ENCODE measurements at regions not wholly inside any gene's neighbourhood (a gene's known extent, or its start where the extent isn't known, plus 50 kb on each side); places are given as distances from the start of the nearest gene placed in this dataset.
"Not testable (repeated sequence)": the region's sequence is repeated elsewhere in the genome, so short reads cannot be mapped to it uniquely, and the experiment has no call there.

DNA sequence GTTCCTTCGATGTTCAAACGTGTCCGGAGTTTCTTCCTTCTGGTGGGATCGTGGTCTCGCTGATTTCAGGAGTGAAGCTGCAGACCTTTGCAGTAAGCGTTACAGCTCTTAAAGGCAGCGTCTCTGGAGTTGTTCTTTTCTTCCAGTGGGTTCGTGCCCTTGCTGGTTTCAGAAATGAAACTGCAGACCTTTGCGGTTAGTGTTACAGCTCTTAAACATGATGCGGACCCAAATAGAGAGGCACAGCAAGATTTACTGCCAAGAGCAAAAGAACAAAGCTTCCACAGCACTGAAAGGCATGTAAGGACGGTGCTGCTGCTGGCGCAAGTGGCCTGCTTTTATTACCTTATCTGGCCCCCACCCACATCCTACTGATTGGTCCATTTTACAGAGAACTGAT, 931.4 kb downstream of the IPMK start:
- no peak for DNase-seq (ENCODE audit: low spot score)
- ATAC-seq: no peak
- intact Hi-C loops (cut with DNase I): no loop called here

DNA sequence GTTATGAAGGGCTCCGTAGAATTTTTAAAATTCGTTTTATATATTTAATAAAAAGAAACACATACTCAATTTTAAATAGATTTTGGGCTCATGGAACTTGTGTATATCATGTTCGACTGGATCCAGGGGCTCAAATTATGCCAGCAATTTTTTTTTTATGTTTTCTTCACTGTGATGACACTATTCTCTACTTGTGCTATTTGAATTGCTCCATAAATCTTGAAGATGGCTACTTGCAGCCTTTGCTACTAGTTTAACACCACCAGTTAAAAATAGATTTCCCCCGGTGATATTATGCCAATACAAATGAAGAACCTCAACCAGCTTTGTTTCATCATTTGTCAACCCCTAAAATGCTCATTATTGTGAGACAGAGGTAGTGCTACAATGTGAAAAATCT, 933.2 kb downstream of the IPMK start:
- DNase-seq (ENCODE audit: low spot score) (no peak), ATAC-seq (no peak)
- intact Hi-C loops (cut with DNase I): no loop called here

DNA sequence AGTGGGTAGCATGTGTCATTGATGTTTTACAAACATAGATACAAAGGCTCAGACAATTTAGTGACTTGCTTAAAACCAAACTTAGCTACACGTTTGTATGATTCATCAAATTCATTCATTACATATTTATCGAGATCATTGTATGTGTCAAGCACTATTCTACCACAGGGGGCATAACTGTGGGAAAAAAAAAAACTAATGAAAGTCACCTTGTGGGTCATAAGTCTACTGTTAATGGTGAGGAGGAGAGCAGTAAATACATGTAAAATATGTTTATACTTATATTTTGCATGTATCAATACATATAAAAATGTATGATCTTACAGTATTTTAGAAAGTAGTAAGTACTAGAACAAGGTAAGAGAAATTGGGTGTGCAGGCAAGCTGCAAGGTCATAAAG, 933.8 kb downstream of the IPMK start:
- ATAC-seq: no peak
- intact Hi-C loops (cut with DNase I): no loop called here
- DNase-seq (ENCODE audit: low spot score): no peak

DNA sequence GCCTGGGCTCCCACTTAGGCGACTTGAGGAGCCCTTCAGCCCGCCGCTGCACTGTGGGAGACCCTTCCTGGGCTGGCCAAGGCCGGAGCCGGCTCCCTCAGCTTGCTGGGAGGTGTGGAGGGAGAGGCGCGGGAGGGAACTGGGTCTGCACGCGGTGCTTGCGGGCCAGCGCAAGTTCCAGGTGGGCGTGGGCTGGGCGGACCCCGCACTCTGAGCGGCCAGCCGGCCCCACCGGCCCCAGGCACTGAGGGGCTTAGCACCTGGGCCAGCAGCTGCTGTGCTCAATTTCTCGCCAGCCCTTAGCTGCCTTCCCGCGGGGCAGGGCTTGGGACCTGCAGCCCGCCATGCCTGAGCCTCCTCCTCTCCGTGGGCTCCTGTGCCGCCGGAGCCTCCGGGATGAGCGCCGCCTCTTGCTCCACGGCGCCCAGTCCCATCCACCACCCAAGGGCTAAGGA, 946.3 kb downstream of the IPMK start:
- intact Hi-C loops (cut with DNase I); ATAC-seq; DNase-seq (ENCODE audit: low spot score): not testable (repeated sequence)

DNA sequence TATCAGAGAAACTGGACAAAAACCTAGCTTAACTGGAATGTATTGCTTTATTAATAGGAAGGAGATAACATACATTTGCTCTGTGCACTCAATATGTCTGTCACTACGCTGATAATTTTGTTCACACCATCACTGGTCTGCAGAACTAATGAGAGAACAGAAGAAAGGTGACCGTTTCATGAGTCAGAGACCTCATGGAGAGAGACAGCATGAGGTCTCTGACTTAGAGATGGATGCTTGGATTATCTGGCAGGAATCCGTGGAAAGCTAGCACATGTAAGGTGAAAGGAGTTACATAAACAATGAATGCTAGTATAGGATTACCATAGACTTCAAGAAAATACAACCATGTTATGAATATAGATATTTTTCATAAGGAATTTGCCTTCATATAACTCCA, 947.3 kb downstream of the IPMK start:
- no peak for ATAC-seq

DNA sequence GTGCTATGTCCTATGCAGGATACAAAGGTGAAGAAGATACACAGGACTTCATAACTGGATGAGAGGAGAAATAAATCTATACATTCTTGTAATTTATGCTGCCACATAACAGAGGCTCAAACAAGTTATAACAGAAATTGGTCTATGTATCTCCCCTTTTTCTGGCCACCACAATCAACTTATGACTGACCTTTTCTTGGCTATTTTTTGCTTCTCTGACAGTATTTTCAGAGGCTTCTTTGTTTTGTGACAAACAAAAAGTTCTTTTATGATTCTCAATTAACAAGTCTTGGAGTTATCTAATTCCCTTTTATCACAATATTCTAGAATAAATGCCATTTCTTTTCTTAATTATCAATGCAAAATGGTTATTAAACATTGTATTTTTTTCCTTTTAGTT, 953.0 kb upstream of the ZWINT start:
- intact Hi-C loops (cut with DNase I): no loop called here
- ATAC-seq: no peak

More for the DNA sequence above, 947.3 kb downstream of the IPMK start:
- intact Hi-C loops (cut with DNase I): no loop called here
- DNase-seq (ENCODE audit: low spot score): no peak

DNA sequence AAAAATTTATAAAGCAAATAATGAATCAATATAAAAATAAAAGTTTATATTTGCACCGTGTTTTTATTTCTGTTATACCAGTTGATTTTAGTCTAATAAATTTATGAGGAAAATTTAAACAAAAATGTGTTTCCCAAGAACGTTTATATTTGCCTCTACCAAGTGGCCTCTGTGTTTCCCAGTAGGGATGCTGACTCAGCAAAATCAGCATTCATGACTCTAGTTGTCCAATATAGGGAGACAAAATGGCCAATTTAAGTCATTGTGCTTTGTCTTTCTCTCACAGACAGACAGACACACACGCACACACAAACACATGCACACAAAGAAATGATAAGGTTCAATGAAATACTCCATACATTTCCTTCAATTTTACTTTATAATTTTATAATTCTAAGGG, 942.5 kb upstream of the ZWINT start:
- intact Hi-C loops (cut with DNase I): no loop called here
- DNase-seq (ENCODE audit: low spot score) (no peak), ATAC-seq (no peak)

More for the DNA sequence above, 953.0 kb upstream of the ZWINT start:
- no peak for DNase-seq (ENCODE audit: low spot score)

DNA sequence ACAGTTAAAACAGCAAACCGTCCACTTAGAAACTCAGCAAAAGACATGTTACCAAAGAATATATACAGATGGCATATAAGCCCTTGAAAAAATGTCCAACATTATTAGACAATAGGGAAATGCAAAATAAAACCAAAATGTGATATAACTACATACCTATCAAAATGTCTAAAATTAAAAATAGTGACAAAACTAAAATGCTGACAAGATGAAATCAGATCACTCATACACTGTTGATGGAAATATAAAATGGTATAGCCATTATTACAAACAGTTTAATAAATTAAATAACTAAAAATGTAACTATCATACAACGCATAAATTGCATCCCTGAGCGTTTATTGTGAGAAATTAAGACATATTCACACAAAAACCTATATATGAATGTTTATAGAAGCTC, 939.7 kb upstream of the ZWINT start:
- ATAC-seq (no peak), DNase-seq (ENCODE audit: low spot score) (no peak)
- intact Hi-C loops (cut with DNase I): no loop called here

DNA sequence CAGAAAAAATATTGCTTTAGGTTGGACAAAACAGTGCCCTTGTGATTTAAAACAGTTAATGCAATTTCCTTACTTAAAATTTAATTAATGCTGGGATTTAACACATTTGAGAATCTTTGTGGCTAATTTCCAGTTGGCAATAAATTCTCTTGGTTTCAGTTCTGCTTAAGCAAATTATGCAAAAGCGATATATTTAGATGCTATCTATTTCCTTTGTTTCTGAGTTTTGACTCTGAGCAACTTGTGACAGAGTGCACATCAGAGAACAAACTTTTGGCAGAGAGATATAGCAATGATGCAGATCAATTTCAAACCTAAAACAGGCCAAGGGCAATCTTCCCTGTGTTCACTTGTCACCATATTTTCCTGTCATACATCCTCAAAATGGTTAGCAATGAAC, 933.6 kb upstream of the ZWINT start:
- intact Hi-C loops (cut with DNase I): no loop called here
- DNase-seq (ENCODE audit: low spot score): no peak
- ATAC-seq: no peak

DNA sequence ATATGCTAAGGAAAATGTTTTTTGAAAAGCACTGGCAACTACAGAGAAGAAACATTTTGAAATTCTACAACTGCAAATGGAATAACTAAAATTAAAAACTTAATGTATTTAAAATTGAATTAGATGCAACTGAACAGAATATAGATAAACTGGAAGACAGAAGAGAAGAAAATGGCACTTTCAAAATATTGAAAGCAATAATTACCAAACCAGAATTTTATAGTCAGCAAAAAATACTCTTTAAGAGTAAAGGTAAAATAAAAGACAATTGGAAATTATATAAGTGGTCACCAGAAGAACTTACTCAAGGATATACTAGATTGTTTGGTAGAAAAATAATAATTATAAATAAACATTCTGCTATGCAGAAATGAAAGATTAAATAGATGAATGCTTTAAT, 927.7 kb upstream of the ZWINT start:
- intact Hi-C loops (cut with DNase I): no loop called here
- no peak for ATAC-seq
- no peak for DNase-seq (ENCODE audit: low spot score)

DNA sequence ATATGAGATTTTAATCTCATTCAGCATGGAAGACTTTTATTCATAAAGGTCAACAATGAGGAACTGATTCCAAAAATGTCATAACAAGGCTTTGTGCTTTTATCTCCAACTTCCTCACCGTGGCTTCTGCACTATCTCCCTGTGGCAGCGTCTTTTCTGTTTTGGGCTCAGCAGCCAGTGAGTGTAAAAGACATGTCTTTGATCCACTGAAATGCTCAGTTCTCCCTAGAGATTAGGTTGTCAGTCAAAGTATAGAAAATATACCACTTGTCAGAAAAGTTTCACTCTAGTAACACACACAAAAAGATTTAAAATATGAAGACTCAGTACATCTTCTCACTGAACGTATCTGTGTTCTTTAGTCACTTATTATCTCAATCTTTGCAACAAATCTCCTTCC, 901.8 kb upstream of the ZWINT start:
- intact Hi-C loops (cut with DNase I): no loop called here
- DNase-seq (ENCODE audit: low spot score) (no peak), ATAC-seq (no peak)

DNA sequence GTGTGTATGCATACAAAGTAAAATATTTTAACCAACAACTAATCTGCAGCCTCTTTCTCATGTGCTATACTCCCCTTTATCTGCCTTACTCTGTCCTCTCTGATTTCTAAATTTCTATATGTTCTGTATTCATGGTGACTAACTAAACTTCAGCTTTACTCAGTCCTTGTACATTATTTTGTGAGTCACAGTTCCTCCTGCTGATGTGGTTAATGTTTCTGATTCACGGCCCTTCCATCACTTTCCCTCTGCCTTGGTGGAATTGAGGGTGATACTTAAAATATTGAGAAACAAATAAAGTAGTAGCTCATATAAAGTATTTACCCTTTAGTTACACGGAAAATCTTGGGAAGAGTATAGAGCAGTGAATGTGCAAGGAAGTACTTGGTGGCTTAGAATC, 899.1 kb upstream of the ZWINT start:
- intact Hi-C loops (cut with DNase I): no loop called here
- no peak for ATAC-seq

DNA sequence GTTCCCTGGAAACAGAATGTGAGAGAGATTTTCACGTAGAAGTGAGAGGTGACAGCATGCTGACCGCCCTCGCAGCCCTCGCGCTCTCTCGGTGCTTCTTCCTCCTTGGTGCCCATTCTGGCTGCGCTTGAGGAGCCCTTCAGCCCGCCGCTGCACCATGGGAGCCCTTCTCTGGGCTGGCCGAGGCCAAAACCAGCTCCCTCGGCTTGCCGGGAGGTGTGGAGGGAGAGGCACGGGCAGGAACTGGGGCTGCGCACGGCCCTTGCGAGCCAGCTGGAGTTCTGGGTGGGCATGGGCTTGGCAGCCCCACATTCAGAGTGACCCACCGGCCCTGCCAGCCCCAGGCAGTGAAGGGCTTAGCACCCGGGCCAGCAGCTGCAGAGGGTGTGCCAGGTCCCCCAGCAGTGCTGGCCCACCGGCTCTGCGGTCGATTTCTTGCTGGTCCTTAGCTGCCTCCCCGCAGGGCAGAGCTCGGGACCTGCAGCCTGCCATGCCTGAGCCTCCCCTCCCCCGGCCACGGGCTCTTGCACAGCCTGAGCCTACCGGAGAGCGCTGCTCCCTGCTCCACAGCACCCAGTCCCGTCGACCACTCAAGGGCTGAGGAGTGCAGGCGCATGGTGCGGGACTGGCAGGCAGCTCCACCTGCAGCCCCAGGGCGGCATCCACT, 888.7 kb upstream of the ZWINT start:
- DNase-seq (ENCODE audit: low spot score) (no peak), ATAC-seq (no peak)
- intact Hi-C loops (cut with DNase I): no loop called here

More for the DNA sequence above, 899.1 kb upstream of the ZWINT start:
- DNase-seq (ENCODE audit: low spot score): no peak

DNA sequence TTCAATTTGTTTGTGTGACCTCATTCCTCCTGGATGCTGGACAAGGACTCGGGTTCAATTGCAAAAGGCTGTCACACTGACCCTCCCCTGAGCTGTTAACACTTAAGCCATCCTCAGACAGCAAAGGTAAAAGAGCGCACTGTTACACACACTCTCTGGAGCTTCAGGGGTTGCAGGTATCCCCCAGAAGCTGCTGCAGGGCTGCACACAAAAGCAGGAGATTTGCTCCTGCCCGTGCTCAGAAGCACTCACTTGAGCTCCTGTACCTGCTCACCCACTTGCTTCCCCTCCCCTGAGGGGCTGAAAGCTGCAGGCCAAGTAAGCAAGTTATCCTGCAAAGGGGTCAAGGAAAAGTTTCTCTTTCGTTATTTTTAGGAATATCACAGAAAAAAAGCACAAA, 886.2 kb upstream of the ZWINT start:
- no peak for DNase-seq (ENCODE audit: low spot score)
- intact Hi-C loops (cut with DNase I): no loop called here
- ATAC-seq: no peak

DNA sequence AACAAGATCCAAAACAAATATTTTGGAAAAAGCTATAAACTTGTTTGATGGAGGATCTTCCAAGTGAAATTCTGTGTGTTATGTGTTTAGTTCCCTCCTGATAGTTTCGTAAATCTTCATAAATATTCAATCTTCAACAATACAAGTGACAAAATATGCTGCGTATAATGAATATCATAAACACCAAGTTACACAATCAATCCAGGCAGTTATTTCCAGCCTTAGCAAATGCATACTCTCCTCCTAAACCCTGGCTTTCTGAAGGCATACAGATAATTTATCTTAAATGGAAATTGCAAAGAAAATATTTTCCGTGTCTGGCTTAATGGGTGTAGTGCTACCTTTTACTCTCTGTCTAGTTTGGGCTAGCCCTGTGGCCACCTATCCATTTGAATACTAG, 864.9 kb upstream of the ZWINT start:
- no peak for ATAC-seq
- DNase-seq (ENCODE audit: low spot score): no peak
- intact Hi-C loops (cut with DNase I): no loop called here

DNA sequence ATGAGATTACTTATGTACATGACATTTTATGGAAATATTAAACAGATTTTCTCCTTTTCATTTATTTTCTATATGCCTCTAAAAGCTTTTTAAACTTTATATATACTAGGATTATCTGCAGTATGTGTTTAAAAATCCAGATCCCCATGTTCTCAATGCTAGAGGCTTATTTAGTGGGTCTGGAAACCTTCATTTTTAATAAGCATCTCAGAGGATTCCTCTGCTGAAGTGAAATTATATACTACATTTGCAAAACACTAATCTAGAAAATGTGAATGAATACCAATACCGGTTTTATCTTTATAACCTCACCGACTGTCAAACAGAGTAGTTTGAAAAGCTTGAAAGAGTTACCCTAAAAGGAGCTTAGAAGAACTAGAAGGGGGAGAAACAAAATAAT, 863.8 kb upstream of the ZWINT start:
- ATAC-seq: no peak
- DNase-seq (ENCODE audit: low spot score): no peak
- intact Hi-C loops (cut with DNase I): no loop called here

DNA sequence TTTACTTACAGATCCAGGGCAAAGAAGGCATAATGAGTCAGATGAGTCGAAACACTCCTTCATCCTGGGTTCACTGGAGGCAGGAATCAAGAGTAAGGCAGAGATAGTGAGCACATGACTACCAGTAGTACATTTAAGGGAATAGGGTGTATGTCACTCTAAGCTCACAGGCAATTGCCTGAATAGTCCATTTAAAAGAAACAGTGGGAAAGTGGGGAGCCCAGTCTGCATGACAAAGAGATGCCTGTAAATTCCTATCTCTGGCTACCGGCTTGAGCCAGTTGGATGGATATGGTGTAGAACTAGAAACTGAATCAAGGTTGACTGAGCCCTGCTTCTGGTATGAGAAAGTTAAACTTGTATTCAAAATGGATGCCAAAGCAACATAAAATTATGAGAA, 861.5 kb upstream of the ZWINT start:
- intact Hi-C loops (cut with DNase I): no loop called here
- ATAC-seq (no peak), DNase-seq (ENCODE audit: low spot score) (no peak)

DNA sequence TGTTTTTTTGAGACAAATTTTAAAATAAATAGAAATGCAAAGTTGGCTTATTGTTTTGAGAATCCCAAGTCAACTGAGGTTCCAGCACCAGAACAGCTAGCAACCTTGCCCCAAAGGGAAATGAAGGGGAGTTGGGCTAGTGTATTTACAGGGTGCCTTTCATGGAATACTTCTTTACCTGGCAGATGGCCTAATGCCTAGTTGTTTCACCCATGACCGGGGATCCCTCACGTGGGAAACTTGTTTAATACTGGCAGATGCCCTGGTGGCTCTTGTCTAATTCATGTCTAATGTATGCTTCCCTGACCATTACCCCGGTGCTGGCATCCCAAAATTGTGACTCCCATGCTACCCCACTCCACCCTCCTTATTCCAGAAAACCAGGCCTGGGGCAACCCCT, 861.1 kb upstream of the ZWINT start:
- intact Hi-C loops (cut with DNase I): no loop called here
- no peak for ATAC-seq
- no peak for DNase-seq (ENCODE audit: low spot score)

DNA sequence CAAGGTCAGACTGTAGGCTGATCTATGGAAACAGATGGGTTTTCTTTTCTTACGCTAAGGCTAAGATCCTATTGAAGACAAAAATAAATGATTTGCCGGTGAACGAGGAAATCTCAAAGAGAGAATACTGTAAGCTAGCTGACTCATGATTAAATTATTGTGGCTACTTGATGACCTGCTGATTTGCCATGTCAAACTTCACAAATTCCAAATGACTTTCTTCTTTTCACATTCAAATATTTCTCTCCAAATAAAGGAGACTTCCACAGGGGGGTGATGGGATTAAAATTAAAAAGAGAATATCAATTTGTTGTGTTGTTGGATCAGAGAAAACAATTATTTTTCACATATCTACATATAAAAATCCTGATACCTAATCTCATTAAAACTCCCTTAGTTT, 860.6 kb upstream of the ZWINT start:
- DNase-seq (ENCODE audit: low spot score) (no peak), ATAC-seq (no peak)
- intact Hi-C loops (cut with DNase I): no loop called here

DNA sequence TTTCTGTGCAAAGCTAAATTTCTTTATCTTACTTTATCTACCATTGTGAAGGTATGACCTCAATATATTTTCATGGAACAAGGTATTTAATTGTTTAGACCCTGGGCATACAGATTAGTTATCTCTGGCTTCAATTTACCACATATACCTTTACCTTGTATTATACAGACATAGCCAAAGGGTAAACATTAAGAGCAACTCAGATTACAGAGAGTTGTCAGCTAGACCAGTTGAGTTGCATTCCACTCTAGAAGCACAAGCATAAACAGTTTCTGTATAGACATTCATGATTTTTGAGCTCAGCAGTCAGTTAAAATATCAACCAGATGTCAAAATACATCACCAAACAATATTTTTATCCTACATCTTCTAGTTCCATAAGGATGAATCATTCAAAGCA, 857.3 kb upstream of the ZWINT start:
- DNase-seq (ENCODE audit: low spot score) (no peak), ATAC-seq (no peak)
- intact Hi-C loops (cut with DNase I): no loop called here

DNA sequence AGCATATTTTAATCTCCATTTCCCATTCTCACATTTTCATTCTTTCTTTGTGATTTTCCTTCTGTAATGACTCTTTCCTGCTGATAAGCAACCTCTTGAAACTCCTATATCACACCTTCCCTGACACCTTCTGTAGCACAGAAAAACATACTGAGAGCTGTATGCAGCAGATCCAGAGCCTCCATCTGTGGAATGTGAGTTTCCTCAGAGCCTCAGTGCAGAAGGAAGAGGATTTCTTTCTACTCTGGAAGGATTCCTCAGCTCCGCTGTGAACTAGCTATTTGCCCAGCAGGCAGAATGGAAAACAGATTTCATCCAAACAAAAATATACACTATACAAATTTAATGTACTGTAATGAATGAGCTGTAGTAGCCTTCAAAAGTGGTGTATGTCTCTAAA, 841.3 kb upstream of the ZWINT start:
- intact Hi-C loops (cut with DNase I): no loop called here
- DNase-seq (ENCODE audit: low spot score) (no peak), ATAC-seq (no peak)

DNA sequence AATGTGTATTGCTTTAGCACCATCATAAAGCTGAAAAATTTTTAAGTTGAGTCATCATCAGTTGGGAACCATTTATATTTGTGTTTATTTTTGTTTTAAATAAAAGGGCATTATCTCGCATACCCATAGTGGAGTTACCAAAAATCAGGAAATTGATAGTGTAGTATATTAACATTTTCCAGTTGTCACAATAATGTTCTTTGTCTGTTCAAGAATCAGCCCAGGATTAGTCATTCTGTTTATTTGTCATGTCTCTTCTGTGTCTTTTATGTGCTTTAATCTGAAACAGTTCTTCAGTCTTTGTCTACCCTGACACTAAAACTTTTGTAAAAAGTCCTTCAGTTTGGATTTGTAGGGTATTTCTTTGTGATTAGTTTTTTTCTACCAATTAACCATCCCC, 827.8 kb upstream of the ZWINT start:
- DNase-seq (ENCODE audit: low spot score) (no peak), ATAC-seq (no peak)
- intact Hi-C loops (cut with DNase I): no loop called here
